ENCODE measurements at regions not wholly inside any gene's neighbourhood (a gene's known extent, or its start where the extent isn't known, plus 50 kb on each side); places are given as distances from the start of the nearest gene placed in this dataset.

DNA sequence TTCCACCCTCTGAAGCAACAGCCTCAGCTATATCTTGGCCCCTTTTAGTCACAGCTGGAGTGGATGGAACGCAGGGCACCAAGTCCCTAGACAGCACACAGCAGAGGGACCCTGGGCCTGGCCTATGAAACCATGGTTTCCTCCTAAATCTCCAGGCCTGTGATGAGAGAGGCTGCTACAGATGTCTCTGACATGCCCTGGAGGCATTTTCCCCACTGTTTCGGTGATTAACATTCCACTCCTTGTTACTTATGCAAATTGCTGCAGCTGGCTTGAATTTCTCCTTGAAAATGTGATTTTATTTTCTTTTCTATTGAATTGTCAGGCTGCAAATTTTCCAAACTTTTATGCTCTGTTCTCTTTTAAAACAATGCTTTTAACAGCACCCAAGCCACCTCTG is 384.8 kb downstream of the PRR16 start:
- no peak for DNase-seq
- no peak for TF ChIP-seq POLR2A (IDR thresholded peaks at IDR 0.05)
- TF ChIP-seq, protein P1, sequence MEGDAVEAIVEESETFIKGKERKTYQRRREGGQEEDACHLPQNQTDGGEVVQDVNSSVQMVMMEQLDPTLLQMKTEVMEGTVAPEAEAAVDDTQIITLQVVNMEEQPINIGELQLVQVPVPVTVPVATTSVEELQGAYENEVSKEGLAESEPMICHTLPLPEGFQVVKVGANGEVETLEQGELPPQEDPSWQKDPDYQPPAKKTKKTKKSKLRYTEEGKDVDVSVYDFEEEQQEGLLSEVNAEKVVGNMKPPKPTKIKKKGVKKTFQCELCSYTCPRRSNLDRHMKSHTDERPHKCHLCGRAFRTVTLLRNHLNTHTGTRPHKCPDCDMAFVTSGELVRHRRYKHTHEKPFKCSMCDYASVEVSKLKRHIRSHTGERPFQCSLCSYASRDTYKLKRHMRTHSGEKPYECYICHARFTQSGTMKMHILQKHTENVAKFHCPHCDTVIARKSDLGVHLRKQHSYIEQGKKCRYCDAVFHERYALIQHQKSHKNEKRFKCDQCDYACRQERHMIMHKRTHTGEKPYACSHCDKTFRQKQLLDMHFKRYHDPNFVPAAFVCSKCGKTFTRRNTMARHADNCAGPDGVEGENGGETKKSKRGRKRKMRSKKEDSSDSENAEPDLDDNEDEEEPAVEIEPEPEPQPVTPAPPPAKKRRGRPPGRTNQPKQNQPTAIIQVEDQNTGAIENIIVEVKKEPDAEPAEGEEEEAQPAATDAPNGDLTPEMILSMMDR (IDR thresholded peaks at IDR 0.05), result no peak
- no peak overlapping the region for H3K4me3 ChIP-seq
- no peak overlapping the region for H3K27ac ChIP-seq
- no peaks in the 10 kb centered on the region for H3K27me3 ChIP-seq
- H3K36me3 ChIP-seq, result no peaks in the 10 kb centered on the region
- no peaks in the 10 kb centered on the region for H3K4me1 ChIP-seq
- no peaks in the 10 kb centered on the region for H3K9me3 ChIP-seq

DNA sequence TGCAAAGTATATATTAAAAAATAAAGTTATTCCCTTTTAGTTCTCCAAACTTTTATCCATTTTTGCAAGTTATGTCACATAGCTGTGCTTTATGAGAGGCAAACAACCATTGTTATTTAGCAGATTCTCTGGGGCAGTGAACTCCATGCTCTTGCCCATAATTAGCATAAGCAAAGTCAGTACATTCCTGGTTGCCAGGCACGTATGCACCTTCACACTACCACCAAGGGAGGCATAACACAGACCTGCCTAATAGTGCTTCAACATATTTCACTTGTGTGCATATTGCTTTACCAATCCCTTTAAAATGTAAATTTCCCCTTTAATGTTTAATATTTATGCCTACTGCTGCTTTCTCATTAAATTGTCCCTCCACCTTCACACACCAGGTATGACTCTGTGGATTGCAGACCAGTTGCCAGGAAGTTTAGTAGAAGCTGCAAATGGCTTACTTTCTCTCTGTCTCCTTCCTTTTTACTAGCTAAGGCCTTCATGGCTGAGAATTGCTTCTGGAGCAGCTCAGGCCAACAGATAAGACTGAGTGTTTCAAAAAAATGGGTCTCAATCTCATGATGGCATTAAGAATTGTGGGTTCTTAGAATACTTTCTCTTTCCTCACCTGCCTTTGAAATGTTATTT is 388.2 kb downstream of the PRR16 start:
- no peak for DNase-seq
- Histone ChIP-seq H3K36me3 (no peaks in the 10 kb centered on the region), H3K4me3 (no peak overlapping the region), H3K9me3 (no peaks in the 10 kb centered on the region), H3K4me1 (no peaks in the 10 kb centered on the region), H3K27me3 (no peaks in the 10 kb centered on the region), H3K27ac (no peak overlapping the region)
- TF ChIP-seq, protein P1 (IDR thresholded peaks at IDR 0.05), result no peak
- TF ChIP-seq POLR2A (IDR thresholded peaks at IDR 0.05), result no peak

DNA sequence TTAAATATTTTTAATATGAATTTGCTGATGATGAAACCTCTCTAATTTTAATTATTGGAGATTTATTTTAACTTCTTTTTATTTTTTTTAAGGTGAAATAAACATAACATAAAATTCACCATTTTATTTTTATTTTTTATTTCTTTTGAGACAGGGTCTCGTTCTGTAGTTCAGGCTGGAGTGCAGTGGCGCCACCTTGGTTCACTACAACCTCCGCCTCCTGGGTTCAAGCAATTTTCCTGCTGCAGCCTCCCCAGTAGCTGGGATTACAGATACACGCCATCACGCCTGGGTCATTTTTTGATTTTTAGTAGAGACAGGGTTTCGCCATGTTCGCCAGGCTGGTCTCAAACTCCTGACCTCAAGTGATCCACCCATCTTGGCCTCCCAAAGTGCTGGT is 402.9 kb downstream of the PRR16 start:
- H3K27me3 ChIP-seq, result no peaks in the 10 kb centered on the region
- H3K36me3 ChIP-seq, result no peaks in the 10 kb centered on the region
- H3K4me3 ChIP-seq, result no peak overlapping the region
- H3K9me3 ChIP-seq, result no peaks in the 10 kb centered on the region
- no peak for DNase-seq
- no peak overlapping the region for H3K27ac ChIP-seq
- no peaks in the 10 kb centered on the region for H3K4me1 ChIP-seq
- TF ChIP-seq POLR2A (IDR thresholded peaks at IDR 0.05), result no peak
- TF ChIP-seq, protein P1 (IDR thresholded peaks at IDR 0.05), result no peak

DNA sequence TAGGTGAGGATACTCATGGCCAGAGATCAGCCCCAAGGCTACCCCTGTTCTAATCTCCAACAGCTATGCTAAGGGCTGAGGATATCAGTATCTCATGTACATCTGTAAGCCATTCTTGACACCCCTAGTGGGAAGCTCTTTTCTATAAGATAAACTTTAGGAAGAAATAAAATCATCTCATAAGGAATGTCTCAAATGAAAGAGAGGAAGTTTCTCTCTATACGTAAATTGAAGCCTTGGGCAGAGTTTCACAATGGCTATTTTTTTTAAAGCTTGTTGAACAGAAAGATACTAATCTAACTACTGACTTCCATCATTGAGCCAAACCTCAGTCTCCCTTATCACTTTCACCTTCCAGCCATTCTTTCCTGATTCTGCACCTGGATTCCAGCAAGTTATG is 405.7 kb downstream of the PRR16 start:
- no peaks in the 10 kb centered on the region for H3K27me3 ChIP-seq
- DNase-seq, result no peak
- no peak for TF ChIP-seq POLR2A (IDR thresholded peaks at IDR 0.05)
- TF ChIP-seq, protein P1 (IDR thresholded peaks at IDR 0.05), result no peak

DNA sequence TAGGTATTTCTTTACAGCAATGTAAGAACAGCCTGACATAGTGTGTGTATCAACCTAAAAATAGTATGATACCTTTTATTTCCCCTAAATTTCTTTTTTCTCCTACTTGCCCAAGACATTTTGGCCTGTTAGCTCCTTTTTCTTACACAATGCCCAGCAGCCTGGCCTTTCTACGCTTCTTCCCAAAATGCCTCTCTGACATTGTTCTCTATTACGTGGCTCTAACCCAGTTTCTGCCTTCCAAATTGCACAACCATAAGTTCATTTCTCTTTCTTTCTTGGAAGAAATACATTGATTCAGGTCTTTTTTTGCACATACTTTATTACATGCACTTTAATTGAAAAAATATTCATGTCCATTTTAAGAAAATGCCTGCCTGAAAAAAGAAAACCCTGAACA is 408.2 kb downstream of the PRR16 start:
- no peaks in the 10 kb centered on the region for H3K36me3 ChIP-seq
- H3K4me1 ChIP-seq, result no peaks in the 10 kb centered on the region
- H3K27me3 ChIP-seq, result no peaks in the 10 kb centered on the region
- H3K27ac ChIP-seq, result no peak overlapping the region
- TF ChIP-seq, protein P1 (IDR thresholded peaks at IDR 0.05), result no peak
- TF ChIP-seq POLR2A (IDR thresholded peaks at IDR 0.05), result no peak
- no peak overlapping the region for H3K4me3 ChIP-seq
- no peak for DNase-seq
- H3K9me3 ChIP-seq, result no peaks in the 10 kb centered on the region

More for the DNA sequence above, 405.7 kb downstream of the PRR16 start:
- H3K27ac ChIP-seq, result no peak overlapping the region
- H3K9me3 ChIP-seq, result no peaks in the 10 kb centered on the region
- H3K36me3 ChIP-seq, result no peaks in the 10 kb centered on the region
- H3K4me1 ChIP-seq, result no peaks in the 10 kb centered on the region
- H3K4me3 ChIP-seq, result no peak overlapping the region

DNA sequence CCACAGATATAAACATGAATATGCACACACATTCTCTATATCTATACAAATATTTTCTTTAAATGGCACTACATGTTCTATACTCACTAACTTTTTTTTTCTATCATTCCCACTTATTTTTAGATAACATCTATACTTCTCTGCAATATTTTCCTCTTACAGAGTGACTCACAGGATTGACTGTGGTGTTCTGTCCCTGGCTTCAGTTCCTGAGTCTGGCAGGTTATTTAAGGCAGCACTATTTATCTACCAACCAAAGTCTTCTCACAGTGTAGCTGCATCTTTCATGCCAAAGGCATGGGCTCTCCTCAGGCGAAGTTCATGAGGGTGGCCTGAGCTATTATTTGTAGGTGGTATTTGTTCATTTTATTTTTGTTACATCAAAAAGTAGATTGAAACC is 409.0 kb downstream of the PRR16 start:
- H3K4me1 ChIP-seq, result no peaks in the 10 kb centered on the region
- TF ChIP-seq, protein P1 (IDR thresholded peaks at IDR 0.05), result no peak
- no peak for TF ChIP-seq POLR2A (IDR thresholded peaks at IDR 0.05)
- H3K9me3 ChIP-seq, result no peaks in the 10 kb centered on the region
- H3K27ac ChIP-seq, result no peak overlapping the region
- no peak overlapping the region for H3K4me3 ChIP-seq
- H3K27me3 ChIP-seq, result no peaks in the 10 kb centered on the region
- DNase-seq, result no peak
- no peaks in the 10 kb centered on the region for H3K36me3 ChIP-seq

All from Peyer's patch (tissue), 4 donors.